ENCODE measurements at regions not wholly inside any gene's neighbourhood (a gene's known extent, or its start where the extent isn't known, plus 50 kb on each side); places are given as distances from the start of the nearest gene placed in this dataset.

DNA sequence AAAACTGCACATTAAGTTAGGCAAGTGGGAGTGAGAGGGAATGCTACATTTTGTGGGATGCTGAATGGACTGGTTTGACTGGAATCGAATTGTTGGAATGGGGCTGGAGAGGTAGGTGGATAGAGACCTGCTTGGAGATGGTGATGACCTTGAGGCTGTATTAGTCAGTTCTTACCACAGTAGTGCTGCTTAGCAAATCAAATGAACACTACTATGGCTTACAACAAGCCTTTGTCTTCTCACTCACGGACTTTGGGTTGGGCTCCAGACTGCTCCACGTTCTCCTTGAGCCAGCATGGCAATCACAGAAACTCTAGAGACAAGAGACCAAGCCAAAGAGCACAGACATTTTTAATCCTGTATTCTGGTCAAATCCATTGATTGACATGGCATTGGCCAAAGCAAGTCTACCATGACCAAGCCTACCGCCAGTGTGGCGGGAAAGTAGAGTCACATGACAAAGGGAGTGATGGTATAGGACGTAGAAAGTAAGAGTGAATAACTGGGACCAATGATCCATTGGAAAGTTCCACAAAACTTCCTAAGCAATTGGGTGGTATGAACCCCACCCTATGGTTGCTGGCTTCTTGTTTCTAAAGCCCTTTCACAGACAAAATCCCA is 70.3 kb upstream of the FOXP4 start:
- TF ChIP-seq EZH2 (IDR thresholded peaks at IDR 0.05): no peak
- no peak for TF ChIP-seq POLR2AphosphoS5 (IDR thresholded peaks at IDR 0.05; ENCODE audit: borderline replicate concordance, low read depth, low read length)
- TF ChIP-seq FOXP2 (optimal IDR thresholded peaks at IDR 0.05; ENCODE audit: control extremely low read depth, extremely low read length, insufficient read depth): no peak
- Histone ChIP-seq H3K9ac (ENCODE audit: insufficient read length) (no peak overlapping the region), H3K9me3 (ENCODE audit: low read depth, low read length) (no peaks in the 10 kb centered on the region), H3K4me3 (no peak overlapping the region), H3K27ac (no peak overlapping the region), H3K36me3 (ENCODE audit: insufficient read depth, low read length) (no peaks in the 10 kb centered on the region)
- no peak for DNase-seq (ENCODE audit: low read depth, low spot score)

DNA sequence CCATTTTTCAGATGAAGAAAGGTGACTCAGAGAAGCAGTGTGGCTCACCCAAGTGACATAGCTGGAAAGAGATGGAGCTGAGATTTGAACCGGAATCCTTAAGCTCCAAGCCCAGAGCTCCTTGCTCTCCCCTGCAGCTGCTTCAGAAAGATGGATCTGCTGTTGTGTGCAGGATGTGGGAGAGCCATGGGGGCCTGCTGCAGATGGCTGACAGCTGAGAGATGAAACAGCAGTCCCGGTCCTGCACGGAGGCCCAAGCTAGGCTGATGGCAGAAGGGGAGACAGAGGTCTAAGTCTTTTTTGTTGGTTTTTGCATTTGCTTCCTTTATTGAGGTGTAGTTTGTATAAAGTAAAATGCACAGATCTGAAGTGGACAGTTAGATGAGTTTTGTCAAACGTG is 69.8 kb upstream of the FOXP4 start:
- Histone ChIP-seq H3K27ac (no peak overlapping the region), H3K9ac (ENCODE audit: insufficient read length) (no peak overlapping the region), H3K36me3 (ENCODE audit: insufficient read depth, low read length) (no peaks in the 10 kb centered on the region), H3K4me3 (no peak overlapping the region), H3K9me3 (ENCODE audit: low read depth, low read length) (no peaks in the 10 kb centered on the region)
- no peak for DNase-seq (ENCODE audit: low read depth, low spot score)
- TF ChIP-seq FOXP2 (optimal IDR thresholded peaks at IDR 0.05; ENCODE audit: control extremely low read depth, extremely low read length, insufficient read depth) (no peak), POLR2AphosphoS5 (IDR thresholded peaks at IDR 0.05; ENCODE audit: borderline replicate concordance, low read depth, low read length) (no peak), EZH2 (IDR thresholded peaks at IDR 0.05) (no peak)

DNA sequence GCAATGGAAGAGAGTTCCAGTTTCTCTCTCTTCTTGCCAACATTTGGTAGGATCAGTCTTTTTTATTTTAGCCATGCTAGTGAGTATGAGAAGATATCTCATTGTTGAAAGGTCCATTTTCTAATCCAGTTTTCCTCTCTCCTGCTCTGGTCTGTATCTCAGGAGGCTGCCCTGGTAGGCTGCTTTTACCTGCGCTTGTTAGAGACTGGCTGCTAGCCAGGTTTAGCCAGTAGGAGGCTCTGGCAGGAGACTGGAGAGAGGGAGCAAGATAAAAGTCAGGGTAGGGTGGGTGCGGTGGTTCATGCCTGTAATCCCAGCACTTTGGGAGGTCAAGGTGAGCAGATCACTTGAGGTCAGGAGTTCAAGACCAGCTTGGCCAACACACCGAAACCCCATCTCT is 68.6 kb upstream of the FOXP4 start:
- TF ChIP-seq EZH2 (IDR thresholded peaks at IDR 0.05): no peak
- Histone ChIP-seq H3K9ac (ENCODE audit: insufficient read length) (no peak overlapping the region), H3K27ac (no peak overlapping the region), H3K9me3 (ENCODE audit: low read depth, low read length) (no peaks in the 10 kb centered on the region), H3K36me3 (ENCODE audit: insufficient read depth, low read length) (no peaks in the 10 kb centered on the region), H3K4me3 (no peak overlapping the region)
- DNase-seq (ENCODE audit: low read depth, low spot score): no peak

DNA sequence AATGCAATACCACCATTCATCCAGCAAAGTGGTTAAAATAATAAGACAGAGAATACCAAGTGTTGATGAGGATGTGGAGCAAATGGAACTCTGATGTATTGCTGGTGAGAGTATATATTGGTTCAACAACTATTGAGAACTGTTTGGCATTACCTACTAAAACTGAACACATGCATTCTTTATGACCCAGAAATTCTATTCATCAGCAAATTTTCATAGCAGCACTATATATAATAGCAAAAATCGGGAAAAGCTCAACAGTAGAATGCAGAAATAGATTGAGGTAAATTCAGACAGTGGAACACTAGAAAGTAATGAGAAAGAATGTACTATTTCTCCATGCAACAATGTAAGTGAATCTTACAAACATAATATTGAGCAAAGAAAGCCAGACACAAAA is 62.2 kb upstream of the FOXP4 start:
- Histone ChIP-seq H3K36me3 (ENCODE audit: insufficient read depth, low read length) (no peaks in the 10 kb centered on the region), H3K9ac (ENCODE audit: insufficient read length) (no peak overlapping the region), H3K4me3 (no peak overlapping the region), H3K9me3 (ENCODE audit: low read depth, low read length) (no peaks in the 10 kb centered on the region), H3K27ac (no peak overlapping the region)
- no peak for DNase-seq (ENCODE audit: low read depth, low spot score)
- no peak for TF ChIP-seq POLR2AphosphoS5 (IDR thresholded peaks at IDR 0.05; ENCODE audit: borderline replicate concordance, low read depth, low read length)
- no peak for TF ChIP-seq FOXP2 (optimal IDR thresholded peaks at IDR 0.05; ENCODE audit: control extremely low read depth, extremely low read length, insufficient read depth)
- TF ChIP-seq EZH2 (IDR thresholded peaks at IDR 0.05): no peak

DNA sequence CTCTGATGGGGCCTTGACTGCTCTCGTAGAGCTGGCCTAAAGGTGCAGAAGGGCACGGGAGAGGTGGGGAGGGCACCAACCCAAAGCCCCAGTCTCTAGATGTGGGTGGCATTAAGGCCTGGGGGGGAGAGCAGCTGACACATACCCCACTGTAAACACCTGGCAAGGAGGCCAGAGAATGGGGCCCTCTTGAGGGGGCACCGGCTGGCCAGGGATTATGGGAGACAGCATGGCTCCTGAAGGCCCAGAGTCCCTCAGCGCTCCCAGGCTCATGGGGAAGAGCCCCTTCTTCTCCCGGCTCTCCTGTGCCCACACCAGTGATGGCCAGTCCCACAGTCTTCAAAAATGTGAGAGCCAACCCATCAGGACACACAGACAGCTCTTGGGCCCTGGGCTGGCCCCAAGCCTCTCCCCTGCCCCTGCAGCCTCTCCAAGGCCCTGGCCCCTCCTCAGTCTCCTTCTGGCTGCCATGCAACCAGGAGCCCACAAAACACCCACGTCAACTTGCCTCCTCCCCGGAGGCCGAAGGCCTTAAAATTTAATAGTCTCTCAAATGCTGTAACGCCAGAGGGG is 58.2 kb upstream of the FOXP4 start:
- no peaks in the 10 kb centered on the region for H3K36me3 ChIP-seq (ENCODE audit: insufficient read depth, low read length)
- H3K9ac ChIP-seq (ENCODE audit: insufficient read length): peak overlapping the region; percentile 11
- no peak overlapping the region for H3K27ac ChIP-seq
- DNase-seq (ENCODE audit: low read depth, low spot score): no peak
- no peak overlapping the region for H3K4me3 ChIP-seq
- TF ChIP-seq POLR2AphosphoS5 (IDR thresholded peaks at IDR 0.05; ENCODE audit: borderline replicate concordance, low read depth, low read length) (no peak), FOXP2 (optimal IDR thresholded peaks at IDR 0.05; ENCODE audit: control extremely low read depth, extremely low read length, insufficient read depth) (no peak), EZH2 (IDR thresholded peaks at IDR 0.05) (no peak)
- H3K9me3 ChIP-seq (ENCODE audit: low read depth, low read length): no peaks in the 10 kb centered on the region

DNA sequence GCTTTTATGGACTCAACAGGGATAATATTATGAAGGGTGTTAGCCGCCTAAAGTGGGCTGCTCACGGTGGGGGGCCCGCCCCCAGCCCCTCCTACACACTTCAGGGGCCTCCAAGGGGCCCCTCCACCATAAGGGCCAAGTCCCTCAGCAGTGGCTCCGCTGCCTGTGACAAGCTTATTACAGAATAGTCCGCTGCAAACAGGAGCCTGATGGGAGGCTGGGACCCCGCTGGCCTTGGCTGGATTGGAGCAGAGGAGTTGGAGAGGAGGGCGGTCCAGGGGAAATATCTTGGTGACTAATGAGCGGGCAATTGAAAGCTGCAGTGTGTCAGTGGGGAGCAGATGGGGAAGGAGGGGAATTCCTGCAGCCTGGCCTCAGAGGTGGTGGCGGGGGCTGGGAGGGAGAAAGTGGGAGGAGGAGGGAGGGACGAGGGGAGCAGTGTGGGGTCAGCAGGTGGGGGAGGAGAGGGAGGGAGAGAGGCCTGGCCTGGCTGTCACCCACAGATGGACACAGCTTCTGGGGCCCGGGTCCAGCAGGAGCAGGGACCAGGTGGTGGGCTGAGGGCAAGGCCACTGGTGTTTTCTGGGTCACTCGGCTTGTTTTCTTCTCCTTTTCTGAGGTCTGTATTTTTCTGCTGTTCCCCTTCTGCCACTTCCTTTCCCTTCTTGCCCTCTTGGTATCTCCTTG is 57.6 kb upstream of the FOXP4 start:
- Histone ChIP-seq H3K4me3 (peak overlapping the region; percentile 11; the same call in 1 of the 2 replicates), H3K9me3 (ENCODE audit: low read depth, low read length) (no peaks in the 10 kb centered on the region), H3K36me3 (ENCODE audit: insufficient read depth, low read length) (no peaks in the 10 kb centered on the region), H3K27ac (peak overlapping the region; percentile 40), H3K9ac (ENCODE audit: insufficient read length) (peak overlapping the region; percentile 11)
- TF ChIP-seq EZH2 (IDR thresholded peaks at IDR 0.05): no peak
- no peak for TF ChIP-seq FOXP2 (optimal IDR thresholded peaks at IDR 0.05; ENCODE audit: control extremely low read depth, extremely low read length, insufficient read depth)
- no peak for TF ChIP-seq POLR2AphosphoS5 (IDR thresholded peaks at IDR 0.05; ENCODE audit: borderline replicate concordance, low read depth, low read length)
- no peak for DNase-seq (ENCODE audit: low read depth, low spot score)

DNA sequence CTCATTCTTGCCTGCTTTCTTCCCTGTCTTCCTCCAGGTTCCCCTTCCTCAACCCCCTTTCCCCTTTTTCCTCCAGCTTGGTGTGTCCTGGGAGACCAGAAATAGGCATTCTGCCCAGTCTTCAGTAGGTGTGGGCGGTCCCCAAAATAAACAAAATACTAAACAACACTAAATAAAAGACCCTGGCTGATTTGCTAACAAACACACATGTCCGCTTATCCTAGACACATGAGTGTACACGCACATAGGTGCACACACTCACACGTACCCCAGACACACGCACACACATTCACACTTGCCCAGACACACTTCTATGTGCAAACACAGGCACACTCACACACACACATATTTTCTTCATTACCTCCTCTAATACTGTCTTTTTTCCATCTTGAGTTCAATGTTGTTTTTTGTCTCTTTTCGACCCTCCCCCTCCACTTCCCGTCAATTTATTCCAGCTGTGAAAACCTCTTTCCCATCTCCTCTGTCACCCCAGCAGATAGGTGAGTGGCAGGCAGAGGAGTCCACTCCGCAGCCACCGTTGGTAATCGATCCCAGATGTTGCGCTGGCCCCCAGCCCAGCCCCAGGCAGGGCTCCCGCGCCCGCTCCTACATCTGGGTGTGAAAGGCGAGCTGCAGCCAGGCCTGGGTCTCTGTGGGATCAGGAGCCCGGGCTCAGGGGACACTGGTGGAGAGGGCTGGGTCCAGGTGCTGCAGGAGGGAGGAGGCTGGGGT is 56.9 kb upstream of the FOXP4 start:
- H3K9me3 ChIP-seq (ENCODE audit: low read depth, low read length): no peaks in the 10 kb centered on the region
- TF ChIP-seq EZH2 (IDR thresholded peaks at IDR 0.05): no peak
- no peak for TF ChIP-seq FOXP2 (optimal IDR thresholded peaks at IDR 0.05; ENCODE audit: control extremely low read depth, extremely low read length, insufficient read depth)
- no peak for TF ChIP-seq POLR2AphosphoS5 (IDR thresholded peaks at IDR 0.05; ENCODE audit: borderline replicate concordance, low read depth, low read length)
- H3K36me3 ChIP-seq (ENCODE audit: insufficient read depth, low read length): no peaks in the 10 kb centered on the region
- peak overlapping the region; percentile 40 for H3K27ac ChIP-seq
- peak overlapping the region; percentile 11 for H3K4me3 ChIP-seq
- no peak overlapping the region for H3K9ac ChIP-seq (ENCODE audit: insufficient read length)
- no peak for DNase-seq (ENCODE audit: low read depth, low spot score)

DNA sequence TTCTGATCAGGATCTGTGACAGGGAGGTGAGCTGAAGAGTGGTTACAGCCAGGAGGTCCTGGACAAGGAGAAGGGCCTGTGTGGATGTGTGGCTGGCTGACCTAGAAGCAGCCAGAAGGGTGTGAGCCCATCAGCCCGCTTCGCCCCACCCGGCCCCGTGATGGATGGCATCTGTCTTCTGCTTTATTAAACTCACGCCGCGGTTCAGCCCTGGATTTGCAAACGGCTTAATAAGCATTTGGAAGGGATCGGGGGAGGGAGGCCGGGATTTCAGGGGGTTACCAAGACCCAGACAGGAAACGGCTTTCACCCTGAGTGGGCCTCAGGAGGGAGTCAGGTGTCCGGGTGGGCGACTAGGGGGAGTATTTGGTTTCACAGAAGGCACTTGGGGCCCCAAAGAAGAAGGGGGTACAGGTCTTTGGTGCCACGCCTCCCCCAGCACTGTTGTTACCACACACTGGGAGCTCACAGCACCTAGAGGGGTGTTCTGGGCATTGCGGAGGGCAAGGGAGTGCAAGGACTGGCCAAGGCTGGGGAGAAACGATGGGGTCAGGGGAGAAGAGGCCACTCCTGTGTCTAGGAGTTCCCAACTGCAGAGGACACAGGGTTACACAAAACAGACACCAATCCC is 53.8 kb upstream of the FOXP4 start:
- TF ChIP-seq FOXP2 (optimal IDR thresholded peaks at IDR 0.05; ENCODE audit: control extremely low read depth, extremely low read length, insufficient read depth) (no peak), EZH2 (IDR thresholded peaks at IDR 0.05) (no peak), POLR2AphosphoS5 (IDR thresholded peaks at IDR 0.05; ENCODE audit: borderline replicate concordance, low read depth, low read length) (no peak)
- DNase-seq (ENCODE audit: low read depth, low spot score): no peak
- no peaks in the 10 kb centered on the region for H3K36me3 ChIP-seq (ENCODE audit: insufficient read depth, low read length)
- no peak overlapping the region for H3K4me3 ChIP-seq
- no peak overlapping the region for H3K9ac ChIP-seq (ENCODE audit: insufficient read length)
- no peaks in the 10 kb centered on the region for H3K9me3 ChIP-seq (ENCODE audit: low read depth, low read length)
- no peak overlapping the region for H3K27ac ChIP-seq
